KBM-7 (cell line): ENCODE measurements at regions not wholly inside any gene's neighbourhood (a gene's known extent, or its start where the extent isn't known, plus 50 kb on each side); places are given as distances from the start of the nearest gene placed in this dataset.
A peak's percentile ranks its signal among the peaks of the same experiment; 100 is the strongest.
"Not testable (repeated sequence)": the region's sequence is repeated elsewhere in the genome, so short reads cannot be mapped to it uniquely, and the experiment has no call there.

Experiments
- DNase-seq: peaks from one replicate; pipeline ENCODE4 v3.0.0-alpha.2; 2015
- in situ Hi-C: fragments of 300-500 bp; cut with MboI; formaldehyde crosslinking; loops from 2 replicates; pipeline ENCODE4 v1.14.3; 2020; ENCODE audit warnings: low sequenced_read_pairs, low pct_unique_long_range_greater_than_20kb, mixed read lengths

DNA sequence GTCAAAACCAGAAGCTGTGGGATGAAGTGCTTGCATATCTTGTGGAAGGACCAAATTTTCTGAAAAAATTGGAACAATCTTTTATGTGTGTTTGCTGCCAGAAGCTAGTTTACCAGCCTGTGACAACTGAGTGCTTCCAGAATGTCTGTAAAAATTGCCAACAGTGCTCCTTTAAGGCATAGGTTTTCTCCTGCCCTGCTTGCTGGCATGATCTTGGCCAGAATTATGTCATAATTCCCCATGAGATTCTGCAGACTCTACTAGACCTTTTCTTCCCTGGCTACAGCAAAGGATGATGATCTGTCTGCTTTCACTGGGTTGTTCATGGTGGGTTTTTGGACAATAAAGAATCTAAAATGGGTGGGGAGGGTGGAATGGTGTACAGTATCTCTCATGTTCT lies 196.3 kb upstream of the ZCCHC13 start:
- no peak for DNase-seq
- in situ Hi-C loops = no loop called here

DNA sequence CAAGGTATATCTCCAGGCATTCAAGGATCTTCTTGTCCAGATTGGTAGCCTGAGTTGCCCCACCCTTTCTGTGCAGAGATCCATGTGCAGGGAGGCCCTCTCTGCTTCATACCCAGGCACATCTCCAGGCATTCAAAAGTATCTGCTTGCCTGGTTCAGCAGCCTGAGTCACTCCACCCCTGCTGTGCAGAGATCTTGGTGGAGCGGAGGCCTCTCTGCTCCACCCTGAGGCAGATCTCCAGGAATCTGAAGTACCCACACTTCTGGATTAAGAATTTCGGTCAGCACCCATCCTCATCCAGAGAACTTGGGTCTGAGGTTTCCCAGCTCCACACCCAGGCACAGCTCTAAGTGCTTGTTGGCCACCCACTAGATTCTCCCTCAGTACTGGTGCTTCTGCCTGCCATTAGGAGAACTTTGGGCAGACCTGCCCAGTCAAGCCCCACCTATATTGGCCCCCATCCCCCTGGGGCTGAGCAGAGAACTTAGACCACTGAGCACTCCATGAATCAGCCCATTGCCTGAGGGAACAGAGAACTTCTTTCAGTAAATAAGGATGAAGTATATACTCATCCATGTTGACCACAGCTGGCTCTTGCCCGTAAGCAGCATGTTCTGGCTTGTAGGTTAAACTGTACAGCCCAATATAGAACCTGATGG lies 199.5 kb upstream of the ZCCHC13 start:
- in situ Hi-C loops = no loop called here
- DNase-seq = no peak

DNA sequence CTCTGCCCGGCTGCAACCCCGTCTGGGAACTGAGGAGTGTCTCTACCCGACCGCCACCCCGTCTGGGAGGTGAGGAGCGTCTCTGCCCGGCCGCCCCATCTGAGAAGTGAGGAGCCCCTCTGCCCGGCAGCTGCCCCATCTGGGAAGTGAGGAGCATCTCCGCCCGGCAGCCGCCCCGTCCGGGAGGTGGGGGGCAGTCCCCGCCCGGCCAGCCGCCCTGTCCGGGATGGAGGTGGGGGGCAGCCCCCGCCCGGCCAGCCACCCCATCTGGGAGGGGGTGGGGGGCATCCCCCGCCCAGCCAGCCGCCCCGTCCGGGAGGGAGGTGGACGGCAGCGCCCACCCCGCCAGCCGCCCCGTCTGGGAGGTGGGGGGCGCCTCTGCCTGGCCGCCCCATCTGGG lies 205.6 kb upstream of the ZCCHC13 start:
- DNase-seq, in situ Hi-C loops: not testable (repeated sequence)

DNA sequence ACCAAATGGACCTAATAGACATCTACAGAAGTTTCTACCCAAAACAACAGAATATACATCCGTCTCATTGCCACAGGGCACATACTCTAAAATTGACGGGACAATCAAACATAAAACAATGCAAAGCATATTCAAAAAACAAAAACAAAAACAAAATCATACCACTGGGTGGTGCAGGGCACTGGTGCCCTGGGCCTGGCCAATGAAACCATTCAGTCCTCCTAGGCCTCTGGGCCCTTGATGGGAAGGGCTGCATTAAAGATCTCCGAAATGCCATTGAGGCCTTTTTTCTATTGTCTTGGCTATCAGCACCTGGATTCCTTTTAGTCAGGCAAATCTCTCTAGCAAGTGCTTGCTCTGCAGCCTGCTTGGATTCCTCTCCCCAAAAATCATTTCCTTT lies 213.9 kb upstream of the ZCCHC13 start:
- DNase-seq = no peak
- in situ Hi-C loops = no loop called here

DNA sequence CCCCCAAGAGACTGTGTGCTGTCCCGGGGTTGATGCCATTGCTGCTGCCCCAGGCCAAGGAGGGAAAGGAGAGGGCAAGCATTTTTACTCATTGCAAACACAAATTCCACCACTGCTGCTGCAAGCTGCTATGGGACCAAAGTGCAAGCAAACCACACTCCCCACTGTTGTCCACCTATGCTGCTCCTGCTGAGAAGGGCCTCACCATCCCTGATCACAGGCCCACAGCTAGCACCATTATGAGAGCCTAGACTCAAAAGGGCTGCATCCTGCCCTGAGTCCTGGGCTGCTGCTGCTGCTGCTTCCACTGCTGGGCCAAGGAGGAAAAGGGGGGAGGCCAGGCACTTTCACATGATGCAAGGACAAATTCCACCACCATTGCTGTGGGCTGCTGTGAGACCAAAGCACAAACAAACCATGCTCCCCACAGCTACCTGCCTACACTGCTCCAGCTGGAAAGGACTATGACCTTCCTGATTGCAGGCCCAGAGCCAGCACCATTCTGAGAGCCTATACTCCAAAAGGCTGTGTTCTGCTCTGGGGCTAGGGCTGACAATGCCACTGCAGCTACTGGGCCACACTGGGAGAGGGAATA lies 218.2 kb upstream of the ZCCHC13 start:
- in situ Hi-C loops = no loop called here
- DNase-seq = no peak

DNA sequence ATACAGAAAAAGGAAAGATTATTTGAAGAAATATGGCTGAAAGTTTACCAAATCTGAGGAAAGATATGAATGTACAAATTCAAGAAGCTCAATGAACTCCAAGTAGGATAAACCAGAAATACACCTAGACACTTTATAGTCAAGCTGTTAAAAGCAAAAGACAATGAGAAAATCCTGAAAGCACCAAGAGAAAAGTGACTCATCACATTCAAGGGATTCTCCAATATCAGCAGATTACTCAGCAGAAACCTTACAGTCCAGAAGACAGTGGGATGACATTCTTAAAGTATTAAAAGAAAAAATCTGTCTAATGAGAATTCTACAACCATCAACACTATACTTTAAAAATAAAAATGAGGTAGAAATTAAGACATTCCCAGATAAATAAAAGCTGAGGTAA lies 223.8 kb upstream of the ZCCHC13 start:
- DNase-seq = no peak
- in situ Hi-C loops = no loop called here

DNA sequence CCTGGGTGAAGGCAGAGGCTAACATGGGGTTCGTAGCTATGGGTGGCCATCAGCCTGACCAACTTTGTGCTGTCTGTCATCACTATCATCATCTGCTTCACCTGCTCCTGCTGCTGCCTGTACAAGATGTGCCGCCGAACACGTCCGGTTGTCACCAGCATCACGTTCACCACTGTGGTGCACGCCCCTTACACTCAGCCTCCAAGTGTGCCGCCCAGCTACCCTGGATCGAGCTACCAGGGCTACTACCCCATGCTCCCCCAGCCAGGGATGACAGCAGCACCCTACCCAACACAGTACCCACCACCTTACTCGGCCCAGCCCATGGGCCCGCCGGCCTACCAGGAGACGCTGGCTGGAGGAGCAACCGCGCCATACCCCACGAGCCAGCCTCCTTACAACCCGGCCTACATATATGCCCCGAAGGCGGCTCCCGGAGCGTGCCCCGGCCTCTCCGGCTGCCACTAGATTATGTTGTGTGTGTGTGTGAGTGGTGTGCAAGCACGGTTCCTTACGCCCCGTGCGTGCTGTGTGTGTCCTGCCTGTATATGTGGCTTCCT lies 213.4 kb upstream of the XIST start:
- no peak for DNase-seq
- in situ Hi-C loops = no loop called here

DNA sequence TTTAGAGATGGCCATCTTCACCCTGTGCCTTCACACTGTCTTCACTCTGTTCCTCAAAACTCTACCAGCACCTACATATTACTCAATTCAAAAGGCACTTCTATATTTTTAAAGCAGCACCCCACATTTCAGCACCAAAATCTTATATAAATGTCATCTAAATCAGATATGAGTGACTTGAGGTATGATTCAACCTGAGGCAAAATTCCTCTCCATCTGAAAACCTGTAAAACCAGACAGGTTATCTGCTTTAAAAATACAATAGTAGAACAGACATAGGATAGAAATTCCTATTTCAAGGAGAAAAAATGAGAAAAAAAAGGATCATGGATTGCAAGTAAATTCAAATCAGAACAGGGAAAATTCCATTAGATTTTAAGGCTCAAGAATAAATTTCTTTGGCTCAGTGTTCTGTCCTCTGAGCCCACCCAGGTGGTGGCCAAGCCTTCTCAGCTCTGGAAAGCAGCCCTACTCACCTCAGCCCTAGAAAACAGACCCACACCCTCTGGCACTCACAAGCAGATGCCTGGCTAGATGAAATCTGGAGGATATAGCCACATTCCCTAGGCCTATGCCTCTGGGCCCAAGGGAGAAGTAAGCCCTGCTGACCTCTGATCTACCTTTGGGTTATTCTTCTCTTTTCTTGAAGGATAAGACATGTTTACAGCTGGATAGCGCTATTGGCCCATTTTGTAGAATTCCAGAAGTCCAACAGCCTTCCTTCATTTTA lies 211.1 kb upstream of the XIST start:
- DNase-seq = no peak

DNA sequence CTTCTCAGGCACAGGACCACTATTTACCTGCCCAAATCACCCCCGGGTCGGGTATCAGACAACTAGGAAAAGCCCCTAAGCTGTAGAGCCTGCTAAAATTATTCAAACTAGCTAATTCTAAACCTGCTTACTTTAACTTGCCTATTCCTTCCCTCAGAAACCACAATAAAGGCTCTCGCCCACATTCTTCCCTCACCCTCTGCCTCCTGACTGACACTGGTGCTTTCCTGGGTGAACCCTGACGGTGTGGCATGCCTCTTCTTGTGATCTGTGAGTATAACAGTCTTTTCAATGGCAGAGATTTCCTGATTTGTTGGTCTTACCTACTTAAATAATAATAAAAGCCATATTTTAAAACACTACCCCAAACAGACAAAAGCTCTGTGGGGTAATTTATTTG lies 209.4 kb upstream of the XIST start:
- no peak for DNase-seq
- in situ Hi-C loops = no loop called here

More for the DNA sequence above, 211.1 kb upstream of the XIST start:
- in situ Hi-C loops = no loop called here

DNA sequence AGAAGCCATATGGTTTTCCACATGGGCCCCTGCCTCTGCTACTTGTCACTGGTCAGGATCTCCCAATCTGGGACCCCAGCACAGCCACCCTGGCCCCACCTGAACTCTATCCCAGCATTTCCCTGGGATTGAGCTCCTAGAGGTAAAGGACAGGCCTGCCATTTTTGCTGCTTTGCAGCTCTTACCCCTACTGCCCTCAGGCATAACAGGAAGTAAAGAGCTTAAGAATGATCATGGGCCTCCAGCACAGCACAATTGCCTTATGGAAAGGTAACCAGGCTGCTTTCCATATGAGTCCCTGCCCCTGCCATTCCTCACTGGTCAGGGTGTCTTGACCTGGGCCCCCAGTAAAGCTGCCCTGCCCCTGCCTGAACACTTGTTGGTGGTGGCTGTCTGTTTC lies 196.6 kb upstream of the XIST start:
- no peak for DNase-seq
- in situ Hi-C loops = no loop called here

DNA sequence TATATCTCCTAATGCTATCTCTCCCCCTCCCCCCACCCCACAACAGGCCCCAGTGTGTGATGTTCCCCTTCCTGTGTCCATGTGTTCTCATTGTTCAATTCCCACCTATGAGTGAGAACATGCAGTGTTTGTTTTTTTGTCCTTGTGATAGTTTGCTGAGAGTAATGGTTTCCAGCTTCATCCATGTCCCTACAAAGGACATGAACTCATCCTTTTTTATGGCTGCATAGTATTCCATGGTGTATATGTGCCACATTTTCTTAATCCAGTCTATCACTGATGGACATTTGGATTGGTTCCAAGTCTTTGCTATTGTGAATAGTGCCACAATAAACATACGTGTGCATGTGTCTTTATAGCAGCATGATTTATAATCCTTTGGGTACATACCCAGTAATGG lies 181.6 kb upstream of the XIST start:
- DNase-seq = not testable (repeated sequence)

DNA sequence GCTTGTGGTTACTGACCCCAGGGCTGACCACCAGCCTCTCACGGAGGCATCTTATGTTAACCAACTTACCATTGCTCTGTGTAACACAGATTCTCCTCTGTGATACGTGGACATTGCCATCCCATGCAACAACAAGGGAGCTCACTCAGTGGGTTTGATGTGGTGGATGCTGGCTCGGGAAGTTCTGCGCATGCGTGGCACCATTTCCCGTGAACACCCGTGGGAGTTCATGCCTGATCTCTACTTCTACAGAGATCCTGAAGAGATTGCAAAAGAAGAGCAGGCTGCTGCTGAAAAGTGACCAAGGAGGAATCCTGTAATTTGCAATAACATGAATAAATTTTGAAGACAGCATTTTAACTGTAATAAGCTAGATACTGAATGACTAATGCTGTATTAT lies 179.0 kb upstream of the XIST start:
- DNase-seq, in situ Hi-C loops: not testable (repeated sequence)

More for the DNA sequence above, 181.6 kb upstream of the XIST start:
- in situ Hi-C loops = not testable (repeated sequence)

DNA sequence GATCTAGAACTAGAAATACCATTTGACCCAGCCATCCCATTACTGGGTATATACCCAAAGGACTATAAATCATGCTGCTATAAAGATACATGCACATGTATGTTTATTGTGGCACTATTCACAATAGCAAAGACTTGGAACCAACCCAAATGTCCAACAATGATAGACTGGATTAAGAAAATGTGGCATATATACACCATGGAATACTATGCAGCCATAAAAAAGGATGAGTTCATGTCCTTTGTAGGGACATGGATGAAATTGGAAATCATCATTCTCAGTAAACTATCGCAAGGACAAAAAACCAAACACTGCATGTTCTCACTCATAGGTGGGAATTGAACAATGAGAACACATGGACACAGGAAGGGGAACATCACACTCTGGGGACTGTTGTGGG lies 178.3 kb upstream of the XIST start:
- in situ Hi-C loops, DNase-seq: not testable (repeated sequence)

DNA sequence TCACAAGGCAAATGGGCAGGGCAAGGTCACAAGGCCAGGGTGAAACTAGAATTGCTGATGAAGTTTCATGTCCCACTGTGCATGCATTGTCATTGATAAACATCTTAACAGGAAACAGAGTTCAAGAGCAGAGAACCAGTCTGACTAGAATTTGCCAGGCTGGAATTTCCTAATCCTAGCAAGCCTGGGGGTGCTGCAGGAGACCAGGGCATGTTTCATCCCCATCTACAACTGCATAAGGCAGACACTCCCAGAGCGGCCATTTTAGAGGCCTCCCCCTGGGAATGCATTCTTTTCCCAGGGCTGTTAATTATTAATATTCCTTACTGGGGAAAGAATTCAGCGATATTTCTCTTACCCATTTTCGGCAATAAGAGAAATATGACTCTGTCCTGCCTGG lies 172.6 kb upstream of the XIST start:
- in situ Hi-C loops, DNase-seq: not testable (repeated sequence)

DNA sequence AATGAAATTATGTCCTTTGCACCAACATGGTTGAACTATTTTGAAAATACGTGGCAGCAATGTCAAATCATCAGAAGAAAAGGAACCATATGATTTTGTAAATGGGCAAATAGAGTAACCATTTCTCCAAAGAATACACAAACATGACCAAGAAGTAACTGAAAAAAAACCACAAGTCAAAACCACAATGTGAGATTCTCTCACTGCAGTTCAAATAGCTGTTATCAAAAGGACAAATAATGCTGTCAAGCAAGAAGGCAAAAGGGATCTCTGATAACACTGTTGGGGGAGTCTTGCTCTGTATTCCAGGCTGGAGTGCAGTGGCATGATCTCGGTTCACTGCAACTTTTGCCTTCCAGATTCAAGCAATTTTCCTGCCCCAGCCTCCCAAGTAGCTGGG lies 170.7 kb upstream of the XIST start:
- in situ Hi-C loops = loop anchor here (25.0 kb wide), 1 partner anchor 314 kb away; no protein-coding TSS in a partner anchor
- DNase-seq = peak; percentile 34

DNA sequence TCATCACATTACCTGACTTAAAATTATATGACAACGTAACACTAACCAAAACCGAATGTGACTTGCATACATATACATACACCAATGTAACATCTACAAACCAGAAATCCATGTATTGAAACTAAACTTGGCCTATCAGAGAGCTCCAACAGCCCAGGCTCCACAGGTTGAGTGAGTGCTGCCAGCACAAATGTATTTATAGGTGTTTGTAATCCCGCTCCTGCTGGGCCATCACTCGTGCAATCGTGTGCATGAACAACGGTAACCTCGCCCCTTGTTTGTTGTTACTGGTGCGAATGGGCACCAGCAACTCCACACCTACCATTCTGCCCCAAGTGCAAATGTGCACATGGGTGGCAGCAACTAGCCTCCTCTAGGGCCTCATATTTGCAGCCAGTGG lies 165.7 kb upstream of the XIST start:
- no peak for DNase-seq
- in situ Hi-C loops = loop anchor here (10.0 to 25.0 kb wide), 2 partner anchors 153 to 319 kb away; no protein-coding TSS in a partner anchor

DNA sequence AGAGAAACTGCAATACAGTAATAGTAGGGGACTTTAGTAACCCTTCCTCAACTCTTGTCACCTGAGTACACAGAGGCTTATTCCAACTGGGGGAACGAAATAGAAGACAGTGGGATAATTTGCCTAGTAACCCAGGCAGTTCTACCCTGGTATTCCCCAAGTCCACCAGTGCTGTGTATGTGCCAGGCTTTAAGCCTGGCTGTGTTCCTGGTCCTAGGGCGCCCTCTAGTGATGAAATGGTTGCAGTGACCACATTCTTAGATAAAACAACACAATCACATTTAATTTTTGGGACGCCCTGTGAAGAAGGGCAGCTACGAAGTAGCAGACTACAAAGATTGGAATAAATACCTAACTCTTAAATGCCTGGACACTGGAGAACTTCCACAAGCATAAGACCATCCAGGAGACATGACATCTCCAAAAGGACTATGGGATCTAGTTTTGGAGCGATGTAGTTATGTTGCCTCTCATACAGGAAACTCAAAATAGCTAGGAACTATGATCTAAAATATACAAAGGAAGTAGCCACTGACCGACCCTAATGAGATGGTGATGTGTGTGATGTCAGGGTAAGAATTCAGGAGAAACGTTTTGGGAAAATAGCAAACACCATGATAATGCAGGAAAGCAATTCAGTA lies 163.0 kb upstream of the XIST start:
- in situ Hi-C loops = loop anchor here (10.0 to 25.0 kb wide), 2 partner anchors 151 to 322 kb away; no protein-coding TSS in a partner anchor
- DNase-seq = peak; percentile 89

DNA sequence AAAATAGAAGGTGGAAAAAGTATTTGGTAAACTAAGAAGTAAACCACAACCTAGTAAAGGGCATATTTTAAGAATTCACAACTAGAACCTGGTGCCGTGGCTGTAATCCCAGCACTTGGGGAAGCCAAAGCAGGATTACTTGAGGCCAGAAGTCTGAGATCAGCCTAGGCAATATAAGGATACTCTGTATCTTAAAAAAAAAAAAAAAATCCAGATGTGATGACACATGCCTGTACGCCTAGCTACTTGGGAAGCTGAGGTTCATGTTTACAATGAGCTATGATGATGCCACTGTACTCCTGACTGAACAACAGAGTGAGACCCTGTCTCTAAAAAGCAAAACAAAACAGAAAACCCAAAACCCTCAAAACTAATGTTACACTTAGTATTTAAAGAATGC lies 156.5 kb upstream of the XIST start:
- no peak for DNase-seq
- in situ Hi-C loops = loop anchor here (25.0 kb wide), 1 partner anchor 328 kb away; no protein-coding TSS in a partner anchor

DNA sequence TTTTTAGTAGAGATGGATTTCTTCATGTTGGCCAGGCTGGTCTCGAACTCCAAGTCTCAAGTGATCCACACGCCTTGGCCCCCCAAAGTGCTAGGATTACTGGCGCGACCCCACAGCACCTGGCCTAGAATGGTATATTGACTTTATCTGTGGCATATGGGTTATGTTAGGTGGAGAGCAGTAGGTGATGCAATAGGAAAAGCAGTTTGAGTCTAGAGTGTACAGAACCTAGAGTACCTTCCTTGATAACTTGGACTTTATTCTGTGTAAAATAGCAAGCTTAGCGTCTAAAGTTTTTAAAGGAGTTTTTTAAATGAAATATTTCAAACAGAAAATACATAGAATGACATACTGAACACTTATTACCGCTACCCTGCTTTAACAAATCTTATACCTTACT lies 139.5 kb upstream of the XIST start:
- in situ Hi-C loops = no loop called here
- no peak for DNase-seq
